ENCODE measurements at regions not wholly inside any gene's neighbourhood (a gene's known extent, or its start where the extent isn't known, plus 50 kb on each side); places are given as distances from the start of the nearest gene placed in this dataset.
A peak's percentile ranks its signal among the peaks of the same experiment; 100 is the strongest.
"Not testable (repeated sequence)": the region's sequence is repeated elsewhere in the genome, so short reads cannot be mapped to it uniquely, and the experiment has no call there.

- peak; percentile 46 for TF ChIP-seq CTCF (IDR thresholded peaks at IDR 0.05; ENCODE audit: extremely low read depth, insufficient read depth, missing control alignments)
- peak; percentile 12 for DNase-seq (ENCODE audit: low spot score)
- in situ Hi-C loops (cut with MboI; ENCODE audit: low pct_unique_long_range_greater_than_20kb, low sequenced_read_pairs, unreplicated experiment): no loop called here
These were observed 1216.8 kb upstream of the PABPC4L start for GRCh38 chr4:135418353-135418752.

- DNase-seq (ENCODE audit: low spot score): no peak
- in situ Hi-C loops (cut with MboI; ENCODE audit: low pct_unique_long_range_greater_than_20kb, low sequenced_read_pairs, unreplicated experiment): no loop called here
- no peak for TF ChIP-seq CTCF (IDR thresholded peaks at IDR 0.05; ENCODE audit: extremely low read depth, insufficient read depth, missing control alignments)
These were observed 1210.6 kb upstream of the PABPC4L start for GRCh38 chr4:135412213-135412612.

GRCh38 chr4:135411251-135411650 is 1209.7 kb upstream of the PABPC4L start:
- in situ Hi-C loops (cut with MboI; ENCODE audit: low pct_unique_long_range_greater_than_20kb, low sequenced_read_pairs, unreplicated experiment): no loop called here
- no peak for TF ChIP-seq CTCF (IDR thresholded peaks at IDR 0.05; ENCODE audit: extremely low read depth, insufficient read depth, missing control alignments)

GRCh38 chr4:135409261-135409660 is 1207.7 kb upstream of the PABPC4L start:
- DNase-seq (ENCODE audit: low spot score); in situ Hi-C loops (cut with MboI; ENCODE audit: low pct_unique_long_range_greater_than_20kb, low sequenced_read_pairs, unreplicated experiment): not testable (repeated sequence)

More at GRCh38 chr4:135411251-135411650, 1209.7 kb upstream of the PABPC4L start:
- no peak for DNase-seq (ENCODE audit: low spot score)

GRCh38 chr4:135408109-135408508 is 1206.5 kb upstream of the PABPC4L start:
- in situ Hi-C loops (cut with MboI; ENCODE audit: low pct_unique_long_range_greater_than_20kb, low sequenced_read_pairs, unreplicated experiment): no loop called here

GRCh38 chr4:135406597-135406996 is 1205.0 kb upstream of the PABPC4L start:
- in situ Hi-C loops (cut with MboI; ENCODE audit: low pct_unique_long_range_greater_than_20kb, low sequenced_read_pairs, unreplicated experiment); DNase-seq (ENCODE audit: low spot score): not testable (repeated sequence)

More at GRCh38 chr4:135408109-135408508, 1206.5 kb upstream of the PABPC4L start:
- no peak for DNase-seq (ENCODE audit: low spot score)
- no peak for TF ChIP-seq CTCF (IDR thresholded peaks at IDR 0.05; ENCODE audit: extremely low read depth, insufficient read depth, missing control alignments)

GRCh38 chr4:135385830-135386581 is 1184.4 kb upstream of the PABPC4L start:
- no peak for DNase-seq (ENCODE audit: low spot score)
- TF ChIP-seq CTCF (IDR thresholded peaks at IDR 0.05; ENCODE audit: extremely low read depth, insufficient read depth, missing control alignments): no peak
- in situ Hi-C loops (cut with MboI; ENCODE audit: low pct_unique_long_range_greater_than_20kb, low sequenced_read_pairs, unreplicated experiment): no loop called here
